HG03103 (cell line): ENCODE measurements at regions not wholly inside any gene's neighbourhood (a gene's known extent, or its start where the extent isn't known, plus 50 kb on each side); places are given as distances from the start of the nearest gene placed in this dataset.
"Not testable (repeated sequence)": the region's sequence is repeated elsewhere in the genome, so short reads cannot be mapped to it uniquely, and the experiment has no call there.

ENCODE experiments used
- ATAC-seq: cut with Tn5 transposase; IDR thresholded peaks from one replicate; pipeline ENCODE4 v1.9.1; 2021; ENCODE audit warnings: low read depth; ENCODE audit not compliant: unreplicated experiment

DNA sequence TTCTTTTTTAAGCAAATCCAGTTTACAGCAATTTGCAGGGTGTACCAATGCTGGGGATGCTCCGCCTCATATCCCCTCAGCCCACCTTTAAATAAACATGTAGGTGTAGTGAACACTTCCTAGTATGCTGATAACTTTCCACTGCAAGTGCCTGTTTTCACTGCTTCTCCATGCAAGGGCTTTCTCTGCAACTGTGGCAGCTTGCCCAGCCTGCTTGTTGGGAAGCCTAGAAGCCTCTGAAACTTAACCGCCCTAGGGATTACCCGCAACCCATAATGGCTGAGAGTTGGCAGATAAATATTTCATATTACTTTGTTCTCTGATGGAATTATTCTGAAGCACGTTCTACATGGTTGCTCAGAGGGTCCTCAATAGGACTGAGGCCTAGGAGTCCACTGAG is 253.7 kb upstream of the DDX53 start:
- ATAC-seq: no peak

DNA sequence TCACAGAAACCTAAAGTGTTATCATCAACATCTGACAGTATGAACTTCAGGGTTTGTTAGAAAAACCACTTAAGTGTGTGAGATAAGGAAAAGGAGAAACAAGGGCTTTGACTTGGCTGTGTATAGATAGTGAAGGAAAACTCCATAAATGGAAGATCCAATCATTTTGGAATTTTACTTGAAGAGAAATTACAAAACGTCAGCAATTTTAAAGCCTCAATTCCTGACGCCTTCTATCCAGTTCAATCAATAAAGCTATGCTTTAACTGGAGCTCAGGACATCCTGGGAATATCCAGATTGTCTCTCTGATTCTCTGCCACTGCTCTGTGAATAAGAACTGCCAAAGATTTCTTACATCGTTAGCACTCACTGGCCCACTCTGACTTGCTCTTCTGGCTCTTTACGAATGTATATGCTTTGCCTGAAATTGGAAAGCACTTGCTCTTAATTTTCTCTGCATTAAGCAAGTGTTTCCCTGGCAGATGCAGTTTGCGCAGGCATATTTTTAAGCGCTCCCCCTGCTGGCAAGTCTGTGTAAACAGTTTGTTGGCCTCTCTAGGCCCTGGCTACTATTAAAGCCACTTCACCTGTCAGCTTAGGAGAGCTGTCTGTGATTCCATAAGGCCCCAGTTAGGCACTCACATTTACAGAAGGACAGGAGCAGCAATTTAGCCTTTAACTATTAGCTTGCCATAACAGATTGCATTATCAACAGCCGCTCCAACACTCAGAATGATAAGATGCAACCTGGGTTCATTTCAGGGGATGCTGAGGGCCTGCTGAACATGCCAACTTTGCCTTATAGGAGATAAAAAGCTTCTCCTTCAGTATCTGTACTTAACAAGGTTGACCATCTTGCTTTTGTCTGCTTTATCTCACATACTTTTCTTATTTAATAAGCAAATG is 251.4 kb upstream of the DDX53 start:
- ATAC-seq: peak; percentile 91

DNA sequence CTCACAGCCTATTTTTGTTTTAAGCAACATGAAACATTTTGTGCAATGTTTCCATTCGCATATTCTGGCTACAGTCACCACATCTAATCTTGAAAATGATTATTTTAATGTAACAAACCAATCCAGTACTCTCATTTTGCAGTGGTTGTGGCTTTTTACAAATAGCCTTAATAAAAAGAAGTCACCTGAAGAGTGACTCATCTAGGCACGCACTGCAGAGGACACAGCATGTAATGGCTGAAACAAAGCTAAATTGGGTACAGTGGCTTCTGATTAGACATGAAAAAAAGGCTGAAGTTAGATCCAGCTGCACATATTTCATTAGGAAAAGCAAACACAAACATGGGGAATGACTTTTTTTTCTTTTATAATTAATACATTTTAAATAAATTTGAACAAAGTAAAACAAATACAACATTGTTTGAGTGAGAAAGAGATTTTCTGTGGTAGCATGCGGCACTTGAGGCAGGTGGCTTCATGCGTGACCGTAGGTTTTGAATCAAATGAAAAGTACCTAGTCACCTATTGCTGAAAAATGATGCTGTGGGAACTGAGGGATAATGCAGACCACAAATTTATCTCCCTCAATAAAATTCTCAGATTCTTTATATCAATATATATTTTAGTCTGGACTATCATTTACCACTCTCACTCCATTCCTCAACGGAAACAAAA is 240.8 kb upstream of the DDX53 start:
- peak; percentile 86 for ATAC-seq

DNA sequence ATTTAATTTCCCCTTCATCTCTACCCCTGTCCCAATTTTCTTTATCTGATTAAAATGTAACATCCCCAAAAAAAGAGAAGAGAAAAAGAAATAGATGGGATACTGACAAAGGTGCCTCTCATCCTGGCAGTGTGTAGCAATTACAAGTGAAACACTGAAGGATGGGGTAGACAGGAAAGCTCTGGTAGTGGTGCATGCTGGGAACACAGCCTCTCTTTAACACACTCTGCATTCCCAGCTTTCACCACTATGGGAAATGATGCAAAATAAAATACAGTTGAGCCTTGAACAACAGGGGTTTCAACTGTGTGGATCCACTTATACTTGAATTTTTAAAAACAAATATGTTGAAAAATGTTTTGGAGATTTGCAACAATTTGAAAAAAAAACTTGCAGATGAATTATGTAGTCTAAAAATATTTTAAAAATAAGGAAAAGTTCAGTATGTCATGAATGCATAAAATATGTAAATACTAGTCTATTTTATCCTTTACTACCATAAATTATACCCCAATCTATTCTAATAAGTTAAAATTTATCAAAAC is 239.2 kb upstream of the DDX53 start:
- ATAC-seq: no peak

DNA sequence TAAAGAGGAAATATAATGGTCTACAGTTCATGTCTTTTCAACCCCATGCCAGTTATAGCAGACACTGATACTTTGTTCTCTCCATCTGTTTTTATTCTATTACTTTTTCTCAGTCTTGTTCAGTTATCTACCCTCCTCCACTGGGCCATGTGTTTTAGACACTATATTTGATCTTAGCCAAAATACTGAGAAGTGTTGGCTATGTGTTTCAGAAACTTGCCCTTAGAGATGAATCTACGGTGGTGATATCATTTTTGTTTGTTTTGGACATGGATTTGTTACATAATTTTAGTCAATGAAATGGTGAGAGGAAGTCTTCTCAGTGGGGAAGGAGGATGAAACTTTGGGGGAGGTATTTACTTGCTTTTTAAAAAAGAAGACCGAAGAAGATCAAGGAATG is 211.5 kb upstream of the DDX53 start:
- no peak for ATAC-seq

DNA sequence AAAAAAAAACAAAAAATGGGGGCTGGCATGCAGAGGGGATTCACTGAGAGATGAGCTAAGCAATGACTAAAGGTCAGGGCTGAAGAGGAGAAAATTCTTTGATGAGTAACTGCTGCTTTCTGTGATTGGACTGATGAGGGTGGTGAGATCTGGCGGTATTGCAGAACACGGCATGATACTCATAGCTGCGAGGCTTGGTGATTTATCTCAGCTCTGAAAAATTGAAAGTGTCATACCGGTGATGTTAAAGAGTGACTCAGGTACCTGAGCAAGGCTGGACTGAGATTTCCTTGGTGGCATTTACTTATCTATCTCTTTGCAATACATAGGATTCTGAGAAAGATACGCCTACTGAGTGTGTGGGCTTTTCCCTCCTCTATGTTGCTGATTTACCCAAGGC is 204.1 kb upstream of the DDX53 start:
- no peak for ATAC-seq

DNA sequence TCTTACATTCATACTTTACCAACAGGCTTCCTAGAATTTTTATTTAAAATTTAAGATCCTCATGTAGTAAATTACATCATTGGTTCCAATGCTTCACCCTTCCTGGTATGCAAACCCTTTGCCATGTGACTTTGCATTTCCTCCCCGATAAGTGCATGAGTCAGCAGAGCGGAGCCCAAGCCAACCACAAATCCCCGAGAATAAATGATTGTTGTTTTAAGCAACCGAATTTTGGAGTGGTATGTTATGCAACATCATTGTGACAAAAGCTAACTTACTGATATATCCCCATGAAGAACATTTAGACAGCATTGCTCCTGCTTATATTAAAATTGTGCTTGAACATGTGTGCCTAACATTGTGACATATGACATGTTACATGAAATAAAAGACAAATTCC is 199.4 kb upstream of the DDX53 start:
- no peak for ATAC-seq

DNA sequence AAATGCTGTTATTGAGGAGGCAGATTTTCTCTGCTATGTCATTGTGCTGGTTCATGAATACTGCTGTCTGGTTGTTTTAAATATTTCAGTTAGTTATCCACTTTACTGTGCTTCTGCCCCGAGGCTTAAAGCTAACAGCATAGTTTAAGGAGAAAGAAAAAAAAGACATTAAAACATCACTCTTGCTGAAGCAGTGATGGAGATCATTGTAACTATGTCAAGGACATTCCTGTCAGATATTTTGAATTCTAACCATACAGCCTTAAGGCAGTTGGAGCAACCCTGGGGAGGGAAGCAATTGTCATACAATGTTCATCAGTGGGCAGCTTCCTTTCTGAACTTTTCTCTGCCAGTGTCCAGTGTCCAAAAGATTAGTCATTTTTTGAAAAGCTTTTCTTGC is 199.0 kb upstream of the DDX53 start:
- ATAC-seq: no peak

DNA sequence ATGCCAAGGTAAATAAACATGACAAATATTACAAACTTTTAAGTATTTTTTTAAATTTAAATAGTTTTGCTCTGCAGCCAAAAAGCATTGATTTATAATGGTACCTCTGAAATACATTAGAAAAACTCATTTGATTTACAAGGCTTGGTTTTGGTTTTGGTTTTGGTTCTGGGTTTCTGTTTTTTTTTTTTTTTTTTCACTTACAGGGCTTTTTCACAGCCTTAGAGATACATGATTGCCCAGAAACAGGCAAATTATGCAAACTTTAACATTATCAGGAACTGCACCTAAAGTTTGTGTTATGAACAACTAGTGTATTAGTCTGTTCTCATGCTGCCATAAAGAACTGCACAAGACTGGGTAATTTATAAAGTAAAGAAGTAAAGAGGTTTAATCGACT is 196.4 kb upstream of the DDX53 start:
- no peak for ATAC-seq

DNA sequence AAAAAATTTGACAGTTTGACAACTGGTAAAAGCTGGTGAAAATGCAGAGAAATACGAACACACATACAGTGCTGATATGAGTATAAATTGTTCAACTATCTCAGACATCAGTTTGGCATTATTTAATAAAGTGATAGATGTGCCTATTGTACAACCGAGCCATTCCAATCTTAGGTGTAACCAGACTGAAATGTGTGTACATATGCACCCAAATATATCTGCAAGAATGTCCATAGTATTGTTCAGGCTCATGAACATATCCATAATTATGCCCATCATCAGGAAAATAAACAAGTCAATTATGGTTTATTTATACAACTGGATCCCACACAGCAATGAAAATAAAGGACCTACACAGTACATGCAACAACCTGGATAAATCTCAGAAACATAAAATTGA is 188.9 kb upstream of the DDX53 start:
- ATAC-seq: no peak

DNA sequence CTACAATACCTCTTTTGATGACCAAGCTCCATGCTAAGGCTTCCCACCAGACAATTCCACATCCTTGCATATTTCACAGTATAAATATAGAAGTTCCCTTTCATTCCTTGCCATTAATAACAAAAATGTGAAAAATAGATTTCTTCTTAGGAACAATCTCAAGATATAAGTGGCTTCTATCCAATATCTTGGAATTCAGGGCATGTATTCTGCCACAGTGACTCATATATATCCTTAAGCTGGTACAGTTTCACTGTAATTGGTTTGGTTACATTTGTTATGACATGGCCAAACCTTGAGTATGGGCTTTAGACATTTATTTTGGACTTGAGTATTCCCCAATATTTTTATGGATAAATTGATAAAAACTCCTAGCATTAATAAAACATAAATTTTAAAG is 181.7 kb upstream of the DDX53 start:
- ATAC-seq: no peak

DNA sequence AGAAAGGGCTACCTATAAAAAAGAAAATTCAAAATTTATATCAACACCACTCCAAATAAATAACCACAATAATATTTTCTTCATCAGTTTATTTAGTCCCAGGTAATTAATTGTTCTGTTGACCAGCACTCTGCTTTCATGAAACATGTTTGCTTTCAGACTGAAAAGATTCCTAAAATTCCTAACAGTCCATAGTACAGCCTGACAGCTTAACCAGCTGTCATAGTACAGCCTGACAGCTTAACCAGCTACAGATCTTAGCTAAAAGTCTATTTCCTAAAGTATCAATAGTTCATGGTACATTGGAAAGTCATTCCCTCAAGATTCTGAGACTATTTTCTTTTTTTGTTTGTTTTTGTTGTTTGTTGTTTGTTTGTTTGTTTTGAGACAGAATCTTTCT is 144.1 kb upstream of the DDX53 start:
- ATAC-seq: no peak

DNA sequence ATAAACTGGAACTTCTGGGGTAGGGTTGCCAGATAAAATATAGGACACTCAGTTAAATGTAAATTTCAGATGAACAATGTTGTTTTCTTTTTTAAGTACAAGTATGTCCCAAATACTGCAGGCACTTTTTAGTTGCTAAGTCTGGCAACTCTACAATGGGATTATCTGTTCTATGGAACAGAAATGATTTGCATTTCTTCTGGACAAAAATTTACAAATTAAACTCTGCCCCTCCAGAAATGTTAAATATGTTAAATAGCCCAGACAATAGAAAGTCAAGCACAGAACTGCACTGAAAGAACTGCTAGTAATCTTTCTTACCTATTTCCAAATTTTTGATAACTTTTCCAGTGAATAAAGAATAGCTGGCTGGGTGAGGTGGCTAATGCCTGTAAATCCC is 140.1 kb upstream of the DDX53 start:
- no peak for ATAC-seq

DNA sequence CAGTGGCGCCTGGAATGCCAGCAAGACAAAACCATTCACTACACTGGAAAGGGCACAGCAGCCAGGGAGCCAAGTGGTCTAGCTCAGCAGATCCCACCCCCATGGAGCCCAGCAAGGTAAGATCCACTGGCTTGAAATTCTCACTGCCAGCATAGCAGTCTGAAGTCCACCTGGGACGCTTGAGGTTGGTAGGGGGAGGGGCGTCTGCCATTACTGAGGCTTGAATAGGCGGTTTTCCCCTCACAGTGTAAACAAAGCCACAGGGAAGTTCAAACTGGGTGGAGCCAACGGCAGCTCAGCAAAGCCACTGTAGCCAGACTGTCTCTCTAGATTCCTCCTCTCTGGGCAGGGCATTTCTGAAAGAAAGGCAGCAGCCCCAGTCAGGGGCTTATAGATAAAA is 133.0 kb upstream of the DDX53 start:
- ATAC-seq: not testable (repeated sequence)

DNA sequence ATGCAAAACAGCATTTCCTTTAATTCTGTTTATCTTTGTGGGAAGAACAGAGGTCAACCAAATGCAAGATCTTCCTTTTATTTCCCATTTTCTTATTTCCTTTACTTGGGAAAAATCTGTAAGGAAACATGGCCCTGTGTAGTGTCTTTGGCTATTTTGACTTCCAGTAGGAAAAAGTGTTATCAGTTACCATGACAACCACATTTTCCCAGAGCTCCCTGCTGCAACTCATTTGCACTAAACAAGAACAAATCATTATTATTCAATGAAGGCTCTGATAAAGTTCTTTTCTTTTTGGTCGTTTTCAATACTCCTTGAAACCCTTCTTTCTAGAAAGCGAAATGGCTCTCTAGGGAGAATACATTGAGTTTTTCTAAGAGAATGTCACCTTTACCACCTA is 117.2 kb upstream of the DDX53 start:
- no peak for ATAC-seq

DNA sequence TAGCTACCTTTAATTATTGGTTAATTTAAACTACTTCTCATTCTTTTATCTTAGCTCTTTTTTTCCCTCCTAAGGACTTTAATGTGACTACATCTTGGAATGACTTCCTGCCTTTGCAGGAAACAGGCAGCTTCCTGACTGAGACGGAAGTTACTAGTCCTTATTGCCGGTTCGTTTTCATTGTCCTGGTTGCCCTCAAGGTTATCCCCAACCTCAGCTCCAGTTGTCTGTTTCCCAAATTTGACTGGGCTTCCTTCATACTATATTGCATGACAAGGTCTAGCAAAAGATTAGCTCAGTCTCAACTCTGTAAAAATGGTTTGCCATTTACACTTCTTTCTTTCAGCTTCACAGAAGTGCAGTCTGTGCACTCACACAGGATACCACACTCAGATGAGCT is 109.9 kb upstream of the DDX53 start:
- ATAC-seq: no peak

DNA sequence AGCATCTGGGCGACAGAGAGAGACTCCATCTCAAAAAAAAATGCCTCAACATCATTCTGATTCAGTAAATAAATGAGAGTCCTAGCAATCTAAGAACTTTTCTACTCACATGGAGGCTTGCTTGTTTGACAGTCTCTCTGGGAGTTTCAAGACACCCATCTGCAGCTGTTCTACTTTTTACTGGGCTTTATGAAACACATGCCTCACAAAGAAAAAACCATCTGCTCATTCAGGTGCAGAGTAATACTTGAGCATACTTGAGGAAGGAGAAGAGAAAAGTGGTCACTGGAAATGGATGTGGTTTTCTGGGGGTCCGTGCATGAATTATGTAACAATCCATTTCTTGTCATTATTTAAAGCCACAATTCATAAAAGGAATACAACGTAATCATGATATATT is 87.1 kb upstream of the DDX53 start:
- ATAC-seq: no peak

DNA sequence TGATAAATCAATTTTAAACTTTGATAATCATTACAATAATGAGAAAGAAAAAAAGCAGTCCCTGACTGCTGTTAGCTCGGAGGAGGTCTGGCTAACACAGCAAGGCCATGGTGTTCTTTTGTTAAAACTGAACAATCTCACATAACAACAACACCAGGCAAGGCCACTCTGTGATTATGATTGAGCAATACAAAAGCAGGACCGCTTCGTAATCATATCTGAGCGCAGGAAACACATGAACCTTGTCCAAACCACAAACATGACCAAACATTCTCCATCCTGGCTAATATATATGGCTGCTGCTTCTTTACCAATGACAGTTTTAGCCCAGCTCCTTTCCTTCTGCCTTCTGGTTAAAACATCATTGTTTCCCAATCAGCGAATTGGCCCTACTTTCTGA is 76.8 kb upstream of the DDX53 start:
- ATAC-seq: no peak

DNA sequence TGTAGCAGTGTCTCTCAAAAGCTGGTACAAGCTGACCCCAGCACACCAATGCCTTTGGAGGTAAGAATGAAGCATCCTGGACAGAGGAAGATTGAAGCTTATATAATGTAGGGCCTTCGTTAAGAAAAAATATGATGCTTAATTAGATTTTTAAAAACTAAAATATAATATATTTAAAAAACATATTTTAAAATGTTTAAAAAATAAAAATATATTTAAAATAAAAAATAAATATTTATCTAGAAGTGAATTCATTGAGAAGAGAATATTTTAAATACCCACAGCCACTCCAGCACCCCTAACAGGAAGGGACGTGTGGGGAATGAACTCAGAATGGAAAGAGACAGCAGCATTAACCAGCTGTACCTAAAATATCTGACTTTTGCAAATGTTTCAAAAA is 65.1 kb upstream of the DDX53 start:
- no peak for ATAC-seq

DNA sequence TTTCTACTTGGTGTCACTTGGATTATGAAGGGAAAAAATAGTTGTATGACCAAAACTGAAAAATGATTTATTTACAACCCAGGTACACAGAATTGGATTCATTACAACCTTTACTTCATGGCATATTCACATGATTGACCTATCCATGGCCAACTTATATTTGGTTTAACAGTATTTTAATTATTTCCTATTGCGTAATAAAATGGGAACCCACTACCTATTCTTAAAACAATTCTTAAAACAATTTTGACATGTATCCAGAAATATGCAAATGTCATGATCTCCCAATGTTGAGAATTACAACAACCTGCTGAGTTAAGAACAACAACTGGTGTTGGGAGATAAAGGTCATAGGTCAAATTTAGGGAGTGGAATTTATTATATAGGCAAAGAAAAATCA is 54.8 kb upstream of the DDX53 start:
- ATAC-seq: no peak
